Panc1 (cell line): ENCODE measurements at regions not wholly inside any gene's neighbourhood (a gene's known extent, or its start where the extent isn't known, plus 50 kb on each side); places are given as distances from the start of the nearest gene placed in this dataset.

Experiments
- CTCF ChIP-seq: fragments of 450-650 bp; IDR thresholded peaks from 2 replicates; pipeline ENCODE4 v1.5.1; 2017; ENCODE audit warnings: mild to moderate bottlenecking
- POLR2AphosphoS5 ChIP-seq: IDR thresholded peaks from 2 replicates; pipeline ENCODE4 v1.6.1; 2012; ENCODE audit warnings: mild to moderate bottlenecking, low read depth, low read length, moderate library complexity
- REST ChIP-seq, 2 experiments: IDR thresholded peaks; 2 replicates each; pipeline ENCODE4 v1.6.1; 2011 to 2012; ENCODE audit warnings: low read depth in 2 of 2, control low read depth in 1 of 2, low read length in 1 of 2, mild to moderate bottlenecking in 1 of 2, moderate library complexity in 1 of 2; ENCODE audit not compliant: insufficient read depth in 1 of 2

GRCh38 chr3:22746221-22746620 lies 456.9 kb upstream of the UBE2E2 start:
- TF ChIP-seq CTCF (no peak), REST (IDR thresholded peaks at IDR 0.05; ENCODE audit: insufficient read depth in 1 of 2, low read depth in 2 of 2, low read length in 1 of 2) (no peak), POLR2AphosphoS5 (no peak)
